Right lobe of liver (tissue), 4 donors: ENCODE measurements at regions not wholly inside any gene's neighbourhood (a gene's known extent, or its start where the extent isn't known, plus 50 kb on each side); places are given as distances from the start of the nearest gene placed in this dataset.

Source experiments
- POLR2A ChIP-seq: fragments of 450-650 bp; IDR thresholded peaks from one replicate; pipeline ENCODE4 v1.6.1; 2017; ENCODE audit warnings: antibody characterized with exemption, mild to moderate bottlenecking
- TF ChIP-seq, protein P1 (sequence below), 4 donors: fragments of 200-600 bp in 3 of 4; fragments of 450-650 bp in 1 of 4; IDR thresholded peaks; one replicate each; pipeline versions ENCODE4 v1.5.1 to v1.8.0; 2016 to 2022; ENCODE audit warnings: antibody characterized with exemption in 4 of 4, mild to moderate bottlenecking in 2 of 4
- donor health status: DM: no; HTN: no; CAD: no.
- donor health status: DM: no; HTN: no; CAD: no.
- donor health status: DM: no; HTN: yes; CAD: no.

GRCh38 chr2:863732-864450, 86.8 kb upstream of the SNTG2 start:
- TF ChIP-seq, protein P1, sequence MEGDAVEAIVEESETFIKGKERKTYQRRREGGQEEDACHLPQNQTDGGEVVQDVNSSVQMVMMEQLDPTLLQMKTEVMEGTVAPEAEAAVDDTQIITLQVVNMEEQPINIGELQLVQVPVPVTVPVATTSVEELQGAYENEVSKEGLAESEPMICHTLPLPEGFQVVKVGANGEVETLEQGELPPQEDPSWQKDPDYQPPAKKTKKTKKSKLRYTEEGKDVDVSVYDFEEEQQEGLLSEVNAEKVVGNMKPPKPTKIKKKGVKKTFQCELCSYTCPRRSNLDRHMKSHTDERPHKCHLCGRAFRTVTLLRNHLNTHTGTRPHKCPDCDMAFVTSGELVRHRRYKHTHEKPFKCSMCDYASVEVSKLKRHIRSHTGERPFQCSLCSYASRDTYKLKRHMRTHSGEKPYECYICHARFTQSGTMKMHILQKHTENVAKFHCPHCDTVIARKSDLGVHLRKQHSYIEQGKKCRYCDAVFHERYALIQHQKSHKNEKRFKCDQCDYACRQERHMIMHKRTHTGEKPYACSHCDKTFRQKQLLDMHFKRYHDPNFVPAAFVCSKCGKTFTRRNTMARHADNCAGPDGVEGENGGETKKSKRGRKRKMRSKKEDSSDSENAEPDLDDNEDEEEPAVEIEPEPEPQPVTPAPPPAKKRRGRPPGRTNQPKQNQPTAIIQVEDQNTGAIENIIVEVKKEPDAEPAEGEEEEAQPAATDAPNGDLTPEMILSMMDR (IDR thresholded peaks at IDR 0.05) = no peak
- TF ChIP-seq POLR2A = no peak
